ENCODE measurements at regions not wholly inside any gene's neighbourhood (a gene's known extent, or its start where the extent isn't known, plus 50 kb on each side); places are given as distances from the start of the nearest gene placed in this dataset.

DNA sequence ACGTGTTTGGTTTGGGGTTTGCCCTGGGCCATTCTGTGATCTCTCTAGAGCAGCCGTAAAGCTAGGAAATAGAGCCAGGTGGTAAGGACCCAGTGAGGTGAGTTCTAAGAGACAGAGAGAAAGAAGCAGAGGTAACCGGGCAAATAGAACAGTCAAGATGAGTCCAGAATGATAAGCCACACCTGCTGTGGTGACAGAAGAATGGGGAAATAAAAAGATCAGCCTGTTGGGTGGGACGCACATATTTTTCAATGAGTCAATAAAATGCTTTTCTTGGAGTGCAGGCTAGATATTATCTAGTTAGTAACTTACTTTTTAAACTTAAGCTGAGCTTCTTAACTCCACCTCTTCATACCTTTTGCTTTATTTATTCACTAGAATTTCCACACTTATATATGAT, 135.0 kb downstream of the NFKBIZ start:
- H3K27ac ChIP-seq: no peak overlapping the region
- DNase-seq: no peak
- H3K9me3 ChIP-seq (ENCODE audit: severe bottlenecking): no peaks in the 10 kb centered on the region
- no peak overlapping the region for H3K4me3 ChIP-seq (ENCODE audit: low read depth, low read length)
- H3K36me3 ChIP-seq: no peaks in the 10 kb centered on the region
- TF ChIP-seq, protein P1, sequence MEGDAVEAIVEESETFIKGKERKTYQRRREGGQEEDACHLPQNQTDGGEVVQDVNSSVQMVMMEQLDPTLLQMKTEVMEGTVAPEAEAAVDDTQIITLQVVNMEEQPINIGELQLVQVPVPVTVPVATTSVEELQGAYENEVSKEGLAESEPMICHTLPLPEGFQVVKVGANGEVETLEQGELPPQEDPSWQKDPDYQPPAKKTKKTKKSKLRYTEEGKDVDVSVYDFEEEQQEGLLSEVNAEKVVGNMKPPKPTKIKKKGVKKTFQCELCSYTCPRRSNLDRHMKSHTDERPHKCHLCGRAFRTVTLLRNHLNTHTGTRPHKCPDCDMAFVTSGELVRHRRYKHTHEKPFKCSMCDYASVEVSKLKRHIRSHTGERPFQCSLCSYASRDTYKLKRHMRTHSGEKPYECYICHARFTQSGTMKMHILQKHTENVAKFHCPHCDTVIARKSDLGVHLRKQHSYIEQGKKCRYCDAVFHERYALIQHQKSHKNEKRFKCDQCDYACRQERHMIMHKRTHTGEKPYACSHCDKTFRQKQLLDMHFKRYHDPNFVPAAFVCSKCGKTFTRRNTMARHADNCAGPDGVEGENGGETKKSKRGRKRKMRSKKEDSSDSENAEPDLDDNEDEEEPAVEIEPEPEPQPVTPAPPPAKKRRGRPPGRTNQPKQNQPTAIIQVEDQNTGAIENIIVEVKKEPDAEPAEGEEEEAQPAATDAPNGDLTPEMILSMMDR (IDR thresholded peaks at IDR 0.05; ENCODE audit: low read depth, low read length): no peak
- H3K27me3 ChIP-seq (ENCODE audit: insufficient read depth, low read depth, severe bottlenecking): no peaks in the 10 kb centered on the region

DNA sequence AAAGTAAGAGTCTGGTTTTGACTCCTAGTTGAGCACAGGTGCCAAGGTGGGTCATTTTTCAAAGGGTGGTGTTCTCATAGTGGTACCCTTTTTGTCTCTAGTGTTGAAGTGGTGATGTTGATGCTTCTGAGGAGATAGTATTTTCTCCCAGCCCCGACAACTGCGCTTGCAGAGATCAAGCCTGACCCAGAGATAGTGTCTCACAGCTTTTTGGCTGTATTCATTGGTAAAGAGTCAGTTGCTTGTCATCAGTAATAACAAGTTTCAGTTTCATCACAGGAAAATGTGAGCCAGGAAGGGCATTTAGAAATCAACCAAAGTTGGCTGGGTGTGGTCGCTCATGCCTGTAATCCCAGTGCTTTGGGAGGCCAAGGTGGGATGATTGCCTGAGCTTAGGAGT, 139.3 kb downstream of the NFKBIZ start:
- Histone ChIP-seq H3K36me3 (no peaks in the 10 kb centered on the region), H3K27me3 (ENCODE audit: insufficient read depth, low read depth, severe bottlenecking) (no peaks in the 10 kb centered on the region), H3K27ac (no peak overlapping the region), H3K4me3 (ENCODE audit: low read depth, low read length) (no peak overlapping the region), H3K9me3 (ENCODE audit: severe bottlenecking) (no peaks in the 10 kb centered on the region)
- no peak for DNase-seq
- TF ChIP-seq, protein P1 (IDR thresholded peaks at IDR 0.05; ENCODE audit: low read depth, low read length): no peak

DNA sequence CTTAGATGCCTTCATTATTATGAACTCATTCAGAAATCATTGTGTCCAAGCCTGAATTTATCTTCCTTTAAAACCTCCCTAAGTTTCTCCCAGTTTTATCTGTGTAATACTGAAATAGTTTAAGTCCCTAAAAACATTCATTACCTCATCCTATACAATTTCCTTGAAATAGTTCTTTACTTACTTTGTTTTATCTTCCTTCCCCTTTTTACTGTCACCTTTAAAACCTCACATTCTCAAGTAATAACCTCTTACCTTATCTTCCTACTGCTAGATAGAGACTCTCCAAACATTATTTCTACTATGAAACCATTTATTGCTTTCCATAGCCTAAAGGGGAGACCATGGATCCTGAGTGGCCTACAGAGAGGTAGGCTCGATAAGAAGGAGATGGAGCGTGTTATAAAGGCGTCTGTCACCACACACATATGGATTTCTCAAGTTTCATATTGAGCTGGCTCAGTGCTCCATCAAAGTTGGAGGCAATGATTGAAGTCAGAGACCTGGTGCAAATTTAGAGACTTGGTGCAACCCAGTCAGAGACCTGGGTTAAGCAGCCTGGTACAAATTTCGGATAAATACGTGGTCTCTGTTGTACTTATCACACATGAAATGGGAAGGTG, 140.4 kb downstream of the NFKBIZ start:
- no peak for DNase-seq
- TF ChIP-seq, protein P1 (IDR thresholded peaks at IDR 0.05; ENCODE audit: low read depth, low read length): no peak
- H3K27ac ChIP-seq: no peak overlapping the region

DNA sequence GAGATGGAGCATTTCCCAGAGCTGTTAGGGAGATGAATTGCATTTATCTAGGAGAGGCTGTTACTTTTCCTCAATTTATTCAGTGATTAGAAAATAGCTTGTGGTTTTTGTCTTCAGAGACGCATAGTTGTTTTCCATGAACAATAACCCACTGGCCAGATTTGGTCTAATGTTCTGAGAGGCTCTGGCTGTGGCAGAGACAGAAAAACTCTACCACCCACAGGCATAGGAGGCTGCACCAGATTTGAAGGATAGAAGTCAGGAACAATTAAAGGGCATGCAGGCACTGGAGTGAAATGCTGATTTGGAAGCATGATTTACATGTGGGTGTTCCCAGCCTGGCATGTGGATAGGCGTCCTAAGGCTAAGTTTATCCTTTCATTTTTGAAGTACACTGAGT, 143.5 kb downstream of the NFKBIZ start:
- no peaks in the 10 kb centered on the region for H3K9me3 ChIP-seq (ENCODE audit: severe bottlenecking)
- H3K27me3 ChIP-seq (ENCODE audit: insufficient read depth, low read depth, severe bottlenecking): no peaks in the 10 kb centered on the region
- no peak for DNase-seq
- no peak overlapping the region for H3K27ac ChIP-seq
- H3K36me3 ChIP-seq: no peaks in the 10 kb centered on the region
- TF ChIP-seq, protein P1 (IDR thresholded peaks at IDR 0.05; ENCODE audit: low read depth, low read length): no peak
- H3K4me3 ChIP-seq (ENCODE audit: low read depth, low read length): no peak overlapping the region

More for the DNA sequence above, 140.4 kb downstream of the NFKBIZ start:
- H3K27me3 ChIP-seq (ENCODE audit: insufficient read depth, low read depth, severe bottlenecking): no peaks in the 10 kb centered on the region
- H3K36me3 ChIP-seq: no peaks in the 10 kb centered on the region
- H3K9me3 ChIP-seq (ENCODE audit: severe bottlenecking): no peaks in the 10 kb centered on the region
- H3K4me3 ChIP-seq (ENCODE audit: low read depth, low read length): no peak overlapping the region

DNA sequence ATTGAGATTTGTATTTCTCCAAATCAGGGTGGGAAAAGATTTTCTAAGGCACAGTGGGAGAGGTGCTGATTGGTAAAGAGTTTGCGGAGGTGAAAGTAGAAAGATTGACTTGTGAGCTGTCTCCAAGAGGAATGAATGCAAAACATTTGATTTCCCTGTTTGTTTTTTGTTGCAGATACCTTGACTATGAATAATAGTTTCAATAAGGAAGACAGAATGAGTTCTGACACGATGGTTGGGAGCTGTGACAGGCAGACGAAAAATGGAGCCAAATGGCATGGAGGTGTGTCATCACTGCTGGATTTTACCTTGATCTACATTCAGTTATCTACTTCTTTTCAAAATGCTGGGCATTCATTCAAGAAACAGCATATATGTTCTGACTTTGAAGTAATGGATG, 145.1 kb downstream of the NFKBIZ start:
- Histone ChIP-seq H3K27ac (no peak overlapping the region), H3K9me3 (ENCODE audit: severe bottlenecking) (no peaks in the 10 kb centered on the region), H3K4me3 (ENCODE audit: low read depth, low read length) (no peak overlapping the region), H3K27me3 (ENCODE audit: insufficient read depth, low read depth, severe bottlenecking) (no peaks in the 10 kb centered on the region), H3K36me3 (no peaks in the 10 kb centered on the region)
- TF ChIP-seq, protein P1 (IDR thresholded peaks at IDR 0.05; ENCODE audit: low read depth, low read length): no peak
- DNase-seq: no peak
